ENCODE measurements at regions not wholly inside any gene's neighbourhood (a gene's known extent, or its start where the extent isn't known, plus 50 kb on each side); places are given as distances from the start of the nearest gene placed in this dataset.

DNA sequence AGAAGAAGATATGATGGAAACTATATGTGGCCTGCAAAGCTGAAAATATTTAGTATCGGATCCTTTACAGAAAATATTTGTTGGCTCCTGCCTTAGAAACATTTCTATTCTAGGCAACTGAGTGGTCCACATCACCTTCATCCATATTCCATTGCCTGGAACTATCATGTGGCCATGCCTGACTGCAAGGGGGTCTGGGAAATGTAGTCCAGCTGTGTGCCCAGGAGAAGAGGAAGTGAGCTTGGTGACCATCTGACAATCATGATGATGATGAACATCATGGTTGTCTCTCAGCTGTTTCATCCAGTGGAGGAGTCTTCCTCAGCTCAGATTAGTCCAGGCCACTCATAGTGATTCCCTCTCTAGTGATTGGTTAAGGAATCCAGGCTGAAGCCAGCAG lies 61.8 kb upstream of the IFNLR1 start:
- TF ChIP-seq, protein P1, sequence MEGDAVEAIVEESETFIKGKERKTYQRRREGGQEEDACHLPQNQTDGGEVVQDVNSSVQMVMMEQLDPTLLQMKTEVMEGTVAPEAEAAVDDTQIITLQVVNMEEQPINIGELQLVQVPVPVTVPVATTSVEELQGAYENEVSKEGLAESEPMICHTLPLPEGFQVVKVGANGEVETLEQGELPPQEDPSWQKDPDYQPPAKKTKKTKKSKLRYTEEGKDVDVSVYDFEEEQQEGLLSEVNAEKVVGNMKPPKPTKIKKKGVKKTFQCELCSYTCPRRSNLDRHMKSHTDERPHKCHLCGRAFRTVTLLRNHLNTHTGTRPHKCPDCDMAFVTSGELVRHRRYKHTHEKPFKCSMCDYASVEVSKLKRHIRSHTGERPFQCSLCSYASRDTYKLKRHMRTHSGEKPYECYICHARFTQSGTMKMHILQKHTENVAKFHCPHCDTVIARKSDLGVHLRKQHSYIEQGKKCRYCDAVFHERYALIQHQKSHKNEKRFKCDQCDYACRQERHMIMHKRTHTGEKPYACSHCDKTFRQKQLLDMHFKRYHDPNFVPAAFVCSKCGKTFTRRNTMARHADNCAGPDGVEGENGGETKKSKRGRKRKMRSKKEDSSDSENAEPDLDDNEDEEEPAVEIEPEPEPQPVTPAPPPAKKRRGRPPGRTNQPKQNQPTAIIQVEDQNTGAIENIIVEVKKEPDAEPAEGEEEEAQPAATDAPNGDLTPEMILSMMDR (conservative IDR thresholded peaks at IDR 0.05; ENCODE audit: low read depth, low read length) = no peak
- no peak for TF ChIP-seq POLR2A (IDR thresholded peaks at IDR 0.05; ENCODE audit: low read depth, low read length)
- TF ChIP-seq MAZ (IDR thresholded peaks at IDR 0.05; ENCODE audit: borderline replicate concordance, low read depth, low read length) = no peak
- no peak for TF ChIP-seq CEBPB (IDR thresholded peaks at IDR 0.05; ENCODE audit: low read depth, low read length)
- TF ChIP-seq SMC3 (IDR thresholded peaks at IDR 0.05; ENCODE audit: low read depth, low read length) = no peak
- no peak; the same call in 1 of the 2 replicates for TF ChIP-seq USF2 (IDR thresholded peaks at IDR 0.05; ENCODE audit: low read depth, low read length)
- no peak for TF ChIP-seq BHLHE40 (IDR thresholded peaks at IDR 0.05; ENCODE audit: low read depth, low read length)
- TF ChIP-seq MAFK (IDR thresholded peaks at IDR 0.05; ENCODE audit: low read depth, low read length) = no peak
- no peak for TF ChIP-seq MXI1 (IDR thresholded peaks at IDR 0.05; ENCODE audit: borderline replicate concordance, low read depth, low read length)
- TF ChIP-seq, protein P2, sequence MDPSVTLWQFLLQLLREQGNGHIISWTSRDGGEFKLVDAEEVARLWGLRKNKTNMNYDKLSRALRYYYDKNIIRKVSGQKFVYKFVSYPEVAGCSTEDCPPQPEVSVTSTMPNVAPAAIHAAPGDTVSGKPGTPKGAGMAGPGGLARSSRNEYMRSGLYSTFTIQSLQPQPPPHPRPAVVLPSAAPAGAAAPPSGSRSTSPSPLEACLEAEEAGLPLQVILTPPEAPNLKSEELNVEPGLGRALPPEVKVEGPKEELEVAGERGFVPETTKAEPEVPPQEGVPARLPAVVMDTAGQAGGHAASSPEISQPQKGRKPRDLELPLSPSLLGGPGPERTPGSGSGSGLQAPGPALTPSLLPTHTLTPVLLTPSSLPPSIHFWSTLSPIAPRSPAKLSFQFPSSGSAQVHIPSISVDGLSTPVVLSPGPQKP (IDR thresholded peaks at IDR 0.05; ENCODE audit: borderline replicate concordance, low read depth, low read length) = no peak
- TF ChIP-seq CHD1 (IDR thresholded peaks at IDR 0.05; ENCODE audit: low read depth, low read length) = no peak
- no peak for TF ChIP-seq RAD21 (IDR thresholded peaks at IDR 0.05; ENCODE audit: low read length)
- no peak for TF ChIP-seq FOS (IDR thresholded peaks at IDR 0.05; ENCODE audit: low read depth, low read length)
- TF ChIP-seq RFX5 (IDR thresholded peaks at IDR 0.05; ENCODE audit: low read depth, low read length) = no peak
